ENCODE measurements at regions not wholly inside any gene's neighbourhood (a gene's known extent, or its start where the extent isn't known, plus 50 kb on each side); places are given as distances from the start of the nearest gene placed in this dataset.

- no peak for DNase-seq (ENCODE audit: low read depth)
- no peak for TF ChIP-seq CTCF (conservative IDR thresholded peaks at IDR 0.05; ENCODE audit: control insufficient read depth, insufficient read depth, low read depth, low read length)
Measured at GRCh38 chr6:169902070-169902469, 150.6 kb downstream of the ERMARD start.

GRCh38 chr6:169899481-169900145 is 148.2 kb downstream of the ERMARD start:
- DNase-seq (ENCODE audit: low read depth), result no peak
- TF ChIP-seq CTCF (conservative IDR thresholded peaks at IDR 0.05; ENCODE audit: control insufficient read depth, insufficient read depth, low read depth, low read length), result no peak
- H3K4me3 ChIP-seq (ENCODE audit: control insufficient read depth, low read depth, low read length), result no peak overlapping the region

More at GRCh38 chr6:169902070-169902469, 150.6 kb downstream of the ERMARD start:
- no peak overlapping the region for H3K4me3 ChIP-seq (ENCODE audit: control insufficient read depth, low read depth, low read length)

GRCh38 chr6:169898788-169899480 is 147.5 kb downstream of the ERMARD start:
- no peak for TF ChIP-seq CTCF (conservative IDR thresholded peaks at IDR 0.05; ENCODE audit: control insufficient read depth, insufficient read depth, low read depth, low read length)
- H3K4me3 ChIP-seq (ENCODE audit: control insufficient read depth, low read depth, low read length), result no peak overlapping the region
- no peak for DNase-seq (ENCODE audit: low read depth)

GRCh38 chr6:169897601-169898358 is 146.4 kb downstream of the ERMARD start:
- no peak overlapping the region for H3K4me3 ChIP-seq (ENCODE audit: control insufficient read depth, low read depth, low read length)
- TF ChIP-seq CTCF (conservative IDR thresholded peaks at IDR 0.05; ENCODE audit: control insufficient read depth, insufficient read depth, low read depth, low read length), result no peak
- DNase-seq (ENCODE audit: low read depth), result no peak

- H3K4me3 ChIP-seq (ENCODE audit: control insufficient read depth, low read depth, low read length), result no peak overlapping the region
- DNase-seq (ENCODE audit: low read depth), result no peak
Measured at GRCh38 chr6:169896826-169897456, 145.5 kb downstream of the ERMARD start.

More at GRCh38 chr6:169896826-169897456, 145.5 kb downstream of the ERMARD start:
- no peak for TF ChIP-seq CTCF (conservative IDR thresholded peaks at IDR 0.05; ENCODE audit: control insufficient read depth, insufficient read depth, low read depth, low read length)

All from fibroblast of mammary gland (primary cell).